Stimulated activated naive B cell treated with anti-CD40 and anti-IgM and Interleukin-4, amounts not matched to agents 10 μg/mL and 1 μg/mL and 100 μg/mL, for 72 hours (primary cell): ENCODE measurements at regions not wholly inside any gene's neighbourhood (a gene's known extent, or its start where the extent isn't known, plus 50 kb on each side); places are given as distances from the start of the nearest gene placed in this dataset.

Experiments used
- ATAC-seq, 2 donors: fragments of 150-1000 bp; cut with Tn5 transposase; replicated peaks; 2 replicates each; pipeline ENCODE4 v1.10.0; 2021; ENCODE audit warnings: moderate library complexity in 1 of 2
- DNase-seq: peaks from one replicate; pipeline ENCODE4 v3.0.0; 2021
- H3K27ac Mint-ChIP-seq: one replicate; pipeline ENCODE4 v1.8.0; 2022; ENCODE audit warnings: mild to moderate bottlenecking, mixed read lengths
- H3K27me3 Mint-ChIP-seq, 2 donors: one replicate each; pipeline ENCODE4 v1.8.0; 2022; ENCODE audit warnings: mixed read lengths in 2 of 2
- H3K36me3 Mint-ChIP-seq, 2 donors: one replicate each; pipeline ENCODE4 v1.8.0; 2022; ENCODE audit warnings: mixed read lengths in 2 of 2, mild to moderate bottlenecking in 1 of 2
- H3K4me1 Mint-ChIP-seq, 2 donors: one replicate each; pipeline ENCODE4 v1.8.0; 2022; ENCODE audit warnings: mixed read lengths in 2 of 2, mild to moderate bottlenecking in 1 of 2
- H3K4me3 Mint-ChIP-seq, 2 donors: one replicate each; pipeline ENCODE4 v1.8.0; 2022; ENCODE audit warnings: mild to moderate bottlenecking in 2 of 2, mixed read lengths in 2 of 2, moderate library complexity in 1 of 2
- H3K9me3 Mint-ChIP-seq, 2 donors: one replicate each; pipeline ENCODE4 v1.8.0; 2022; ENCODE audit warnings: mixed read lengths in 2 of 2, mild to moderate bottlenecking in 1 of 2

GRCh38 chr2:228697456-228697855, 516.0 kb upstream of the SPHKAP start:
- no peak for ATAC-seq
- Mint-ChIP-seq H3K9me3 (peaks cover 0 to 1% of the 10 kb centered on the region in 2 donors), H3K27ac (no peak overlapping the region), H3K4me1 (no peaks in the 10 kb centered on the region), H3K27me3 (no peaks in the 10 kb centered on the region), H3K4me3 (no peak overlapping the region), H3K36me3 (no peaks in the 10 kb centered on the region)
- DNase-seq, result no peak

- Mint-ChIP-seq H3K4me3 (no peak overlapping the region), H3K27me3 (no peaks in the 10 kb centered on the region), H3K9me3 (peaks cover 0 to 5% of the 10 kb centered on the region in 2 donors), H3K4me1 (no peaks in the 10 kb centered on the region), H3K36me3 (no peaks in the 10 kb centered on the region), H3K27ac (no peak overlapping the region)
- DNase-seq, result no peak
- ATAC-seq, result no peak
Observed at GRCh38 chr2:228690681-228691080, 509.2 kb upstream of the SPHKAP start.

- H3K4me3 Mint-ChIP-seq, result no peak overlapping the region
- peaks cover 0 to 5% of the 10 kb centered on the region in 2 donors for H3K9me3 Mint-ChIP-seq
- H3K4me1 Mint-ChIP-seq, result no peaks in the 10 kb centered on the region
- DNase-seq (no peak), ATAC-seq (no peak)
- H3K27ac Mint-ChIP-seq, result no peak overlapping the region
- H3K36me3 Mint-ChIP-seq, result no peaks in the 10 kb centered on the region
- H3K27me3 Mint-ChIP-seq, result no peaks in the 10 kb centered on the region
Observed at GRCh38 chr2:228689053-228689452, 507.6 kb upstream of the SPHKAP start.

- Mint-ChIP-seq H3K4me3 (no peak overlapping the region), H3K36me3 (no peaks in the 10 kb centered on the region), H3K4me1 (no peaks in the 10 kb centered on the region), H3K27ac (no peak overlapping the region), H3K27me3 (no peaks in the 10 kb centered on the region), H3K9me3 (peaks cover 0 to 4% of the 10 kb centered on the region in 2 donors)
- ATAC-seq (no peak), DNase-seq (no peak)
Observed at GRCh38 chr2:228688007-228688645, 506.6 kb upstream of the SPHKAP start.

GRCh38 chr2:228681979-228682378, 500.5 kb upstream of the SPHKAP start:
- H3K4me3 Mint-ChIP-seq, result no peak overlapping the region
- no peaks in the 10 kb centered on the region for H3K36me3 Mint-ChIP-seq
- H3K27ac Mint-ChIP-seq, result no peak overlapping the region
- peaks cover 0 to 1% of the 10 kb centered on the region in 2 donors for H3K9me3 Mint-ChIP-seq
- H3K27me3 Mint-ChIP-seq, result no peaks in the 10 kb centered on the region
- no peaks in the 10 kb centered on the region for H3K4me1 Mint-ChIP-seq
- DNase-seq, result no peak
- no peak for ATAC-seq

- Mint-ChIP-seq H3K4me3 (no peak overlapping the region), H3K36me3 (no peaks in the 10 kb centered on the region), H3K27me3 (no peaks in the 10 kb centered on the region), H3K27ac (no peak overlapping the region), H3K4me1 (no peaks in the 10 kb centered on the region), H3K9me3 (peaks cover 0 to 1% of the 10 kb centered on the region in 2 donors)
- ATAC-seq (no peak), DNase-seq (no peak)
Observed at GRCh38 chr2:228681426-228681825, 499.9 kb upstream of the SPHKAP start.

- no peak overlapping the region for H3K27ac Mint-ChIP-seq
- peaks cover 0 to 1% of the 10 kb centered on the region in 2 donors for H3K9me3 Mint-ChIP-seq
- no peaks in the 10 kb centered on the region for H3K4me1 Mint-ChIP-seq
- DNase-seq, result no peak
- H3K36me3 Mint-ChIP-seq, result no peaks in the 10 kb centered on the region
- no peak for ATAC-seq
- no peaks in the 10 kb centered on the region for H3K27me3 Mint-ChIP-seq
- H3K4me3 Mint-ChIP-seq, result no peak overlapping the region
Observed at GRCh38 chr2:228678110-228678509, 496.6 kb upstream of the SPHKAP start.

GRCh38 chr2:228675646-228676045, 494.2 kb upstream of the SPHKAP start:
- DNase-seq (no peak), ATAC-seq (no peak)
- Mint-ChIP-seq H3K27me3 (no peaks in the 10 kb centered on the region), H3K4me1 (no peaks in the 10 kb centered on the region), H3K9me3 (peaks cover 0 to 1% of the 10 kb centered on the region in 2 donors), H3K36me3 (no peaks in the 10 kb centered on the region), H3K27ac (no peak overlapping the region), H3K4me3 (no peak overlapping the region)

GRCh38 chr2:228675091-228675490, 493.6 kb upstream of the SPHKAP start:
- H3K36me3 Mint-ChIP-seq, result no peaks in the 10 kb centered on the region
- peaks cover 0 to 1% of the 10 kb centered on the region in 2 donors for H3K9me3 Mint-ChIP-seq
- no peak overlapping the region for H3K4me3 Mint-ChIP-seq
- H3K4me1 Mint-ChIP-seq, result no peaks in the 10 kb centered on the region
- no peak for ATAC-seq
- no peak overlapping the region for H3K27ac Mint-ChIP-seq
- DNase-seq, result no peak
- no peaks in the 10 kb centered on the region for H3K27me3 Mint-ChIP-seq

GRCh38 chr2:228673876-228674554, 492.5 kb upstream of the SPHKAP start:
- Mint-ChIP-seq H3K4me3 (no peak overlapping the region), H3K4me1 (no peaks in the 10 kb centered on the region), H3K36me3 (no peaks in the 10 kb centered on the region), H3K9me3 (peaks cover 0 to 1% of the 10 kb centered on the region in 2 donors), H3K27me3 (no peaks in the 10 kb centered on the region), H3K27ac (no peak overlapping the region)
- ATAC-seq, result no peak
- no peak for DNase-seq

- H3K4me3 Mint-ChIP-seq, result no peak overlapping the region
- ATAC-seq (no peak), DNase-seq (no peak)
- H3K27me3 Mint-ChIP-seq, result no peaks in the 10 kb centered on the region
- H3K4me1 Mint-ChIP-seq, result no peaks in the 10 kb centered on the region
- no peaks in the 10 kb centered on the region for H3K9me3 Mint-ChIP-seq
- no peak overlapping the region for H3K27ac Mint-ChIP-seq
- H3K36me3 Mint-ChIP-seq, result no peaks in the 10 kb centered on the region
Observed at GRCh38 chr2:228669690-228670089, 488.2 kb upstream of the SPHKAP start.

GRCh38 chr2:228665232-228665631, 483.7 kb upstream of the SPHKAP start:
- ATAC-seq (no peak), DNase-seq (no peak)
- Mint-ChIP-seq H3K4me3 (no peak overlapping the region), H3K27ac (no peak overlapping the region), H3K9me3 (peaks cover 0 to 2% of the 10 kb centered on the region in 2 donors), H3K27me3 (no peaks in the 10 kb centered on the region), H3K4me1 (no peaks in the 10 kb centered on the region), H3K36me3 (no peaks in the 10 kb centered on the region)

GRCh38 chr2:228658998-228659397, 477.5 kb upstream of the SPHKAP start:
- H3K4me3 Mint-ChIP-seq, result no peak overlapping the region
- no peaks in the 10 kb centered on the region for H3K4me1 Mint-ChIP-seq
- no peak for DNase-seq
- no peak for ATAC-seq
- peaks cover 0 to 3% of the 10 kb centered on the region in 2 donors for H3K9me3 Mint-ChIP-seq
- no peaks in the 10 kb centered on the region for H3K36me3 Mint-ChIP-seq
- H3K27me3 Mint-ChIP-seq, result no peaks in the 10 kb centered on the region
- no peak overlapping the region for H3K27ac Mint-ChIP-seq

GRCh38 chr2:228657807-228658402, 476.4 kb upstream of the SPHKAP start:
- no peak overlapping the region for H3K4me3 Mint-ChIP-seq
- ATAC-seq (no peak), DNase-seq (no peak)
- H3K27ac Mint-ChIP-seq, result no peak overlapping the region
- no peaks in the 10 kb centered on the region for H3K4me1 Mint-ChIP-seq
- H3K9me3 Mint-ChIP-seq, result peaks cover 0 to 1% of the 10 kb centered on the region in 2 donors
- H3K36me3 Mint-ChIP-seq, result no peaks in the 10 kb centered on the region
- H3K27me3 Mint-ChIP-seq, result no peaks in the 10 kb centered on the region

- ATAC-seq, result no peak
- Mint-ChIP-seq H3K9me3 (peaks cover 0 to 1% of the 10 kb centered on the region in 2 donors), H3K27ac (no peak overlapping the region), H3K27me3 (no peaks in the 10 kb centered on the region), H3K4me3 (no peak overlapping the region), H3K4me1 (no peaks in the 10 kb centered on the region), H3K36me3 (no peaks in the 10 kb centered on the region)
- DNase-seq, result no peak
Observed at GRCh38 chr2:228655331-228655730, 473.8 kb upstream of the SPHKAP start.
